ENCODE measurements at regions not wholly inside any gene's neighbourhood (a gene's known extent, or its start where the extent isn't known, plus 50 kb on each side); places are given as distances from the start of the nearest gene placed in this dataset.
"Not testable (repeated sequence)": the region's sequence is repeated elsewhere in the genome, so short reads cannot be mapped to it uniquely, and the experiment has no call there.

- no peak for DNase-seq
These were observed 863.6 kb downstream of the FAM181B start for GRCh38 chr11:81870066-81870412.

GRCh38 chr11:81869351-81870065, 864.2 kb downstream of the FAM181B start:
- no peak for DNase-seq

- no peak for DNase-seq
These were observed 866.8 kb downstream of the FAM181B start for GRCh38 chr11:81866896-81867295.

GRCh38 chr11:81857386-81857785, 876.3 kb downstream of the FAM181B start:
- no peak for DNase-seq

GRCh38 chr11:81853791-81854190, 879.9 kb downstream of the FAM181B start:
- DNase-seq: no peak

- no peak for DNase-seq
These were observed 880.8 kb downstream of the FAM181B start for GRCh38 chr11:81852896-81853295.

GRCh38 chr11:81840380-81840779, 893.3 kb downstream of the FAM181B start:
- no peak for DNase-seq

- no peak for DNase-seq
These were observed 893.7 kb downstream of the FAM181B start for GRCh38 chr11:81839976-81840375.

GRCh38 chr11:81839016-81839415, 894.6 kb downstream of the FAM181B start:
- no peak for DNase-seq

- DNase-seq: no peak
These were observed 903.7 kb downstream of the FAM181B start for GRCh38 chr11:81829976-81830375.

GRCh38 chr11:81825346-81825745, 908.3 kb downstream of the FAM181B start:
- no peak for DNase-seq

GRCh38 chr11:81819462-81819861, 914.2 kb downstream of the FAM181B start:
- no peak for DNase-seq

- DNase-seq: no peak
These were observed 928.8 kb downstream of the FAM181B start for GRCh38 chr11:81804858-81805257.

- DNase-seq: no peak
These were observed 931.1 kb downstream of the FAM181B start for GRCh38 chr11:81802591-81802990.

- DNase-seq: no peak
These were observed 941.2 kb downstream of the FAM181B start for GRCh38 chr11:81792416-81792815.

- DNase-seq: no peak
These were observed 946.0 kb downstream of the FAM181B start for GRCh38 chr11:81787584-81788049.

GRCh38 chr11:81772166-81772565, 961.5 kb downstream of the FAM181B start:
- no peak for DNase-seq

- not testable (repeated sequence) for DNase-seq
These were observed 963.8 kb downstream of the FAM181B start for GRCh38 chr11:81769906-81770305.

- DNase-seq: no peak
These were observed 976.6 kb downstream of the FAM181B start for GRCh38 chr11:81756864-81757595.

- DNase-seq: no peak
These were observed 984.4 kb downstream of the FAM181B start for GRCh38 chr11:81749245-81749644.

GRCh38 chr11:81744336-81745116, 989.1 kb downstream of the FAM181B start:
- DNase-seq: no peak

- DNase-seq: no peak
These were observed 1008.0 kb downstream of the FAM181B start for GRCh38 chr11:81725701-81726100.

- DNase-seq: no peak
These were observed 1016.0 kb downstream of the FAM181B start for GRCh38 chr11:81717695-81718094.

GRCh38 chr11:81707881-81708280, 1025.8 kb downstream of the FAM181B start:
- DNase-seq: no peak

All from NCI-H1048 (cell line).